ENCODE measurements at regions not wholly inside any gene's neighbourhood (a gene's known extent, or its start where the extent isn't known, plus 50 kb on each side); places are given as distances from the start of the nearest gene placed in this dataset.

DNA sequence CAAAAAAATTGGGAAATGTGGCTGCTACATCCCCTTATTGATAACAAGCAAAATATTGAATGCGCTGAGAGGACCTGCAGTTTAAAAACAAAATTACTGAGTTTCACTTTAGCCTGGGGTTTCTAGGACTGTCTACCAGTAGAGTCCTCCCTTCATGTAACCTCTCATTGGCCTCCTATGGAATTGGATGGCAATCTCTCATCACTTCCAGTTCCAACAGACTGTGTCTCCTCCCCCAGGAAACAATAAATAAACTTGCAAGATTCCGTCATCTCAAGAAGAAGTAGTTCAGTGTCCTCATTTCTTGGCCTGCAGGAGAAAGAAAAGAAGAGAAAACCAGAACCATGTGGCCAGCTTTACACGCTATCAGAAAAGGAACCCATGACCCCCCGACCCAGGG is 123.8 kb downstream of the TLE3 start:
- H3K4ac ChIP-seq (ENCODE audit: low read depth in 1 of 2, low read length in 2 of 2): no peak overlapping the region
- no peaks in the 10 kb centered on the region for H3K9me3 ChIP-seq (ENCODE audit: control insufficient read depth, low read length)
- no peak overlapping the region for H2AK5ac ChIP-seq (ENCODE audit: low read length, severe bottlenecking)
- no peak overlapping the region for H3K27ac ChIP-seq (ENCODE audit: low read length, poor library complexity, severe bottlenecking)
- H3K9ac ChIP-seq (ENCODE audit: low read length): no peak overlapping the region
- H2BK120ac ChIP-seq (ENCODE audit: low read depth, low read length): no peak overlapping the region
- H3K23ac ChIP-seq (ENCODE audit: low read length in 2 of 2): no peak overlapping the region
- H2BK15ac ChIP-seq (ENCODE audit: low read depth, poor library complexity, severe bottlenecking): no peak overlapping the region
- WGBS: 46% methylated on average over 4 of the region's 4 CpGs
- H2BK5ac ChIP-seq (ENCODE audit: low read depth, low read length, poor library complexity, severe bottlenecking): no peak overlapping the region
- H3K18ac ChIP-seq (ENCODE audit: low read depth in 1 of 2, low read length in 2 of 2): no peak overlapping the region
- H2BK12ac ChIP-seq (ENCODE audit: low read length in 2 of 2): no peak overlapping the region
- no peak overlapping the region for H3K4me2 ChIP-seq (ENCODE audit: low read length, poor library complexity, severe bottlenecking)
- H3K27me3 ChIP-seq (ENCODE audit: control insufficient read depth in 1 of 2, insufficient read depth in 1 of 2, low read length in 2 of 2): peaks cover 42 to 87% of the 10 kb centered on the region in 2 experiments
- H3K36me3 ChIP-seq (ENCODE audit: control insufficient read depth in 1 of 2, insufficient read depth in 2 of 2, low read depth in 1 of 2, low read length in 2 of 2): no peaks in the 10 kb centered on the region
- no peak for DNase-seq
- peaks cover 4% of the 10 kb centered on the region for H3K4me1 ChIP-seq (ENCODE audit: control insufficient read depth, insufficient read depth, low read depth, low read length)
- no peaks in the 10 kb centered on the region for H3K79me1 ChIP-seq (replicated peaks; ENCODE audit: low read length, poor library complexity, severe bottlenecking)
- no peak overlapping the region for H4K8ac ChIP-seq (ENCODE audit: low read length)
- no peak overlapping the region for H2AFZ ChIP-seq (ENCODE audit: low read depth, low read length)
- H3K14ac ChIP-seq (ENCODE audit: low read length in 2 of 2): no peak overlapping the region
- no peak overlapping the region for H4K91ac ChIP-seq (ENCODE audit: low read length)
- no peak overlapping the region for H3K4me3 ChIP-seq (ENCODE audit: insufficient read depth in 1 of 2, low read depth in 1 of 2, low read length in 2 of 2)

DNA sequence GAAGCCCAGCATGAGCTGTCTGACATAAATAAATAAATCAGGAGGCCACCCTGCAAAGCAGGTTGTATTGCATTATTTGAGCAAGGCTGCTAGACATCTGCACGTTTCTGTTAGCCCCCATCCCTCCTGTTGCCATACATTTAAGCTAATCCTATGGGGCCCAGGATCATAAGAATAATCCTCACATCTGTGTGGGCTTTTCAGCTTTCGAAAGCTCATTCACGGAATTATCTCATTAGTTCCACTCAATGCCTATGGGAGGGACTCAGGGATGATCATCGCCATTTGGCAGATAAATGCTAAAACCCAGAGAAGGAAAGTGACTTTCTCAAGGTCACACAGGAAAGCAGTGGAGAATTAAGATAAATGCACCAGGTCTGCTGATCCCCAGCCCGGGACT is 123.4 kb downstream of the TLE3 start:
- Histone ChIP-seq H3K4me1 (ENCODE audit: control insufficient read depth, insufficient read depth, low read depth, low read length) (peaks cover 7% of the 10 kb centered on the region), H3K4me2 (ENCODE audit: low read length, poor library complexity, severe bottlenecking) (no peak overlapping the region), H2BK15ac (ENCODE audit: low read depth, poor library complexity, severe bottlenecking) (no peak overlapping the region), H3K9ac (ENCODE audit: low read length) (no peak overlapping the region), H4K8ac (ENCODE audit: low read length) (no peak overlapping the region), H3K79me1 (replicated peaks; ENCODE audit: low read length, poor library complexity, severe bottlenecking) (no peaks in the 10 kb centered on the region), H2BK5ac (ENCODE audit: low read depth, low read length, poor library complexity, severe bottlenecking) (no peak overlapping the region), H3K4me3 (ENCODE audit: insufficient read depth in 1 of 2, low read depth in 1 of 2, low read length in 2 of 2) (no peak overlapping the region), H3K4ac (ENCODE audit: low read depth in 1 of 2, low read length in 2 of 2) (no peak overlapping the region), H2BK12ac (ENCODE audit: low read length in 2 of 2) (no peak overlapping the region), H2BK120ac (ENCODE audit: low read depth, low read length) (no peak overlapping the region), H2AK5ac (ENCODE audit: low read length, severe bottlenecking) (no peak overlapping the region), H3K23ac (ENCODE audit: low read length in 2 of 2) (no peak overlapping the region), H3K36me3 (ENCODE audit: control insufficient read depth in 1 of 2, insufficient read depth in 2 of 2, low read depth in 1 of 2, low read length in 2 of 2) (no peaks in the 10 kb centered on the region), H4K91ac (ENCODE audit: low read length) (no peak overlapping the region), H3K9me3 (ENCODE audit: control insufficient read depth, low read length) (no peaks in the 10 kb centered on the region), H3K27me3 (ENCODE audit: control insufficient read depth in 1 of 2, insufficient read depth in 1 of 2, low read length in 2 of 2) (peaks cover 37 to 90% of the 10 kb centered on the region in 2 experiments), H3K18ac (ENCODE audit: low read depth in 1 of 2, low read length in 2 of 2) (no peak overlapping the region), H2AFZ (ENCODE audit: low read depth, low read length) (no peak overlapping the region), H3K27ac (ENCODE audit: low read length, poor library complexity, severe bottlenecking) (no peak overlapping the region), H3K14ac (ENCODE audit: low read length in 2 of 2) (no peak overlapping the region)
- 50% methylated on average over 4 of the region's 5 CpGs for WGBS
- no peak for DNase-seq

GRCh38 chr15:69976366-69976994 is 121.2 kb downstream of the TLE3 start:
- H3K4me1 ChIP-seq (ENCODE audit: control insufficient read depth, insufficient read depth, low read depth, low read length): peaks cover 11% of the 10 kb centered on the region

GRCh38 chr15:69978603-69979002 is 119.1 kb downstream of the TLE3 start:
- Histone ChIP-seq H2BK15ac (ENCODE audit: low read depth, poor library complexity, severe bottlenecking) (no peak overlapping the region), H3K14ac (ENCODE audit: low read length in 2 of 2) (no peak overlapping the region), H3K23ac (ENCODE audit: low read length in 2 of 2) (no peak overlapping the region)

More at GRCh38 chr15:69976366-69976994, 121.2 kb downstream of the TLE3 start:
- Histone ChIP-seq H2BK5ac (ENCODE audit: low read depth, low read length, poor library complexity, severe bottlenecking) (no peak overlapping the region), H2AK5ac (ENCODE audit: low read length, severe bottlenecking) (no peak overlapping the region), H2BK12ac (ENCODE audit: low read length in 2 of 2) (no peak overlapping the region), H3K4me3 (ENCODE audit: insufficient read depth in 1 of 2, low read depth in 1 of 2, low read length in 2 of 2) (no peak overlapping the region), H3K79me1 (replicated peaks; ENCODE audit: low read length, poor library complexity, severe bottlenecking) (no peaks in the 10 kb centered on the region), H3K27ac (ENCODE audit: low read length, poor library complexity, severe bottlenecking) (no peak overlapping the region), H3K14ac (ENCODE audit: low read length in 2 of 2) (no peak overlapping the region), H2BK15ac (ENCODE audit: low read depth, poor library complexity, severe bottlenecking) (no peak overlapping the region), H3K9me3 (ENCODE audit: control insufficient read depth, low read length) (no peaks in the 10 kb centered on the region), H3K9ac (ENCODE audit: low read length) (no peak overlapping the region), H3K36me3 (ENCODE audit: control insufficient read depth in 1 of 2, insufficient read depth in 2 of 2, low read depth in 1 of 2, low read length in 2 of 2) (no peaks in the 10 kb centered on the region), H2AFZ (ENCODE audit: low read depth, low read length) (no peak overlapping the region), H3K23ac (ENCODE audit: low read length in 2 of 2) (no peak overlapping the region), H3K18ac (ENCODE audit: low read depth in 1 of 2, low read length in 2 of 2) (no peak overlapping the region), H4K8ac (ENCODE audit: low read length) (no peak overlapping the region), H3K27me3 (ENCODE audit: control insufficient read depth in 1 of 2, insufficient read depth in 1 of 2, low read length in 2 of 2) (peaks cover 25 to 89% of the 10 kb centered on the region in 2 experiments), H2BK120ac (ENCODE audit: low read depth, low read length) (no peak overlapping the region), H3K4ac (ENCODE audit: low read depth in 1 of 2, low read length in 2 of 2) (no peak overlapping the region), H4K91ac (ENCODE audit: low read length) (no peak overlapping the region), H3K4me2 (ENCODE audit: low read length, poor library complexity, severe bottlenecking) (no peak overlapping the region)
- WGBS: 39% methylated on average over 5 of the region's 7 CpGs
- DNase-seq: peak; percentile 60

More at GRCh38 chr15:69978603-69979002, 119.1 kb downstream of the TLE3 start:
- H3K79me1 ChIP-seq (replicated peaks; ENCODE audit: low read length, poor library complexity, severe bottlenecking): no peaks in the 10 kb centered on the region
- no peak for DNase-seq
- no peak overlapping the region for H3K9ac ChIP-seq (ENCODE audit: low read length)
- peaks cover 23 to 90% of the 10 kb centered on the region in 2 experiments for H3K27me3 ChIP-seq (ENCODE audit: control insufficient read depth in 1 of 2, insufficient read depth in 1 of 2, low read length in 2 of 2)
- H3K4me1 ChIP-seq (ENCODE audit: control insufficient read depth, insufficient read depth, low read depth, low read length): peaks cover 11% of the 10 kb centered on the region
- no peak overlapping the region for H3K4me2 ChIP-seq (ENCODE audit: low read length, poor library complexity, severe bottlenecking)
- H2AK5ac ChIP-seq (ENCODE audit: low read length, severe bottlenecking): no peak overlapping the region
- H2BK5ac ChIP-seq (ENCODE audit: low read depth, low read length, poor library complexity, severe bottlenecking): no peak overlapping the region
- H3K4me3 ChIP-seq (ENCODE audit: insufficient read depth in 1 of 2, low read depth in 1 of 2, low read length in 2 of 2): no peak overlapping the region
- H4K8ac ChIP-seq (ENCODE audit: low read length): no peak overlapping the region
- WGBS: 81% methylated on average over 7 of the region's 7 CpGs
- H2BK120ac ChIP-seq (ENCODE audit: low read depth, low read length): no peak overlapping the region
- H3K18ac ChIP-seq (ENCODE audit: low read depth in 1 of 2, low read length in 2 of 2): no peak overlapping the region
- H3K4ac ChIP-seq (ENCODE audit: low read depth in 1 of 2, low read length in 2 of 2): no peak overlapping the region
- H3K27ac ChIP-seq (ENCODE audit: low read length, poor library complexity, severe bottlenecking): no peak overlapping the region
- H2AFZ ChIP-seq (ENCODE audit: low read depth, low read length): no peak overlapping the region
- no peak overlapping the region for H4K91ac ChIP-seq (ENCODE audit: low read length)
- no peak overlapping the region for H2BK12ac ChIP-seq (ENCODE audit: low read length in 2 of 2)
- H3K36me3 ChIP-seq (ENCODE audit: control insufficient read depth in 1 of 2, insufficient read depth in 2 of 2, low read depth in 1 of 2, low read length in 2 of 2): no peaks in the 10 kb centered on the region
- H3K9me3 ChIP-seq (ENCODE audit: control insufficient read depth, low read length): no peaks in the 10 kb centered on the region
